ENCODE measurements at regions not wholly inside any gene's neighbourhood (a gene's known extent, or its start where the extent isn't known, plus 50 kb on each side); places are given as distances from the start of the nearest gene placed in this dataset.

GRCh38 chr2:126512026-126512425 is 143.9 kb upstream of the GYPC start:
- H3K27ac ChIP-seq, result no peak overlapping the region
- H3K4me1 ChIP-seq, result no peaks in the 10 kb centered on the region
- no peak for DNase-seq
- H3K27me3 ChIP-seq, result no peaks in the 10 kb centered on the region
- no peak for ATAC-seq (ENCODE audit: low FRiP score in 2 of 2)
- H3K36me3 ChIP-seq, result no peaks in the 10 kb centered on the region
- 90 to 93% methylated on average over 6 of the region's 6 CpGs for WGBS, 2 donors
- H3K4me3 ChIP-seq, result no peak overlapping the region
- TF ChIP-seq POLR2A (IDR thresholded peaks at IDR 0.05) (no peak), POLR2AphosphoS5 (IDR thresholded peaks at IDR 0.05) (no peak), EP300 (IDR thresholded peaks at IDR 0.05) (no peak), CTCF (IDR thresholded peaks at IDR 0.05) (no peak)
- H3K9me3 ChIP-seq, result no peaks in the 10 kb centered on the region

- WGBS, 2 donors, result 90 to 97% methylated on average over 4 of the region's 4 CpGs
- no peaks in the 10 kb centered on the region for H3K4me1 ChIP-seq
- no peak for DNase-seq
- no peak for ATAC-seq (ENCODE audit: low FRiP score in 2 of 2)
- TF ChIP-seq POLR2AphosphoS5 (IDR thresholded peaks at IDR 0.05) (no peak), POLR2A (IDR thresholded peaks at IDR 0.05) (no peak), CTCF (IDR thresholded peaks at IDR 0.05) (no peak), EP300 (IDR thresholded peaks at IDR 0.05) (no peak)
- no peaks in the 10 kb centered on the region for H3K36me3 ChIP-seq
- H3K9me3 ChIP-seq, result no peaks in the 10 kb centered on the region
- H3K4me3 ChIP-seq, result no peak overlapping the region
- no peak overlapping the region for H3K27ac ChIP-seq
- H3K27me3 ChIP-seq, result no peaks in the 10 kb centered on the region
Measured at GRCh38 chr2:126513033-126513432, 142.9 kb upstream of the GYPC start.

- Histone ChIP-seq H3K27me3 (no peaks in the 10 kb centered on the region), H3K27ac (no peak overlapping the region), H3K9me3 (no peaks in the 10 kb centered on the region), H3K36me3 (no peaks in the 10 kb centered on the region), H3K4me3 (no peak overlapping the region), H3K4me1 (no peaks in the 10 kb centered on the region)
- ATAC-seq (ENCODE audit: low FRiP score in 2 of 2) (no peak), DNase-seq (no peak)
- 71 to 82% methylated on average over 2 of the region's 2 CpGs for WGBS, 2 donors
- TF ChIP-seq EP300 (IDR thresholded peaks at IDR 0.05) (no peak), CTCF (IDR thresholded peaks at IDR 0.05) (no peak), POLR2A (IDR thresholded peaks at IDR 0.05) (no peak), POLR2AphosphoS5 (IDR thresholded peaks at IDR 0.05) (no peak)
Measured at GRCh38 chr2:126515471-126515870, 140.5 kb upstream of the GYPC start.

GRCh38 chr2:126518196-126518595 is 137.8 kb upstream of the GYPC start:
- H3K4me1 ChIP-seq, result no peaks in the 10 kb centered on the region
- no peak for ATAC-seq (ENCODE audit: low FRiP score in 2 of 2)
- no peaks in the 10 kb centered on the region for H3K9me3 ChIP-seq
- WGBS, 2 donors, result 75% methylated on average over 2 of the region's 2 CpGs; no CpG with 5 or more reads in 1 of the 2 donors
- no peak overlapping the region for H3K4me3 ChIP-seq
- no peaks in the 10 kb centered on the region for H3K27me3 ChIP-seq
- no peak overlapping the region for H3K27ac ChIP-seq
- TF ChIP-seq POLR2AphosphoS5 (IDR thresholded peaks at IDR 0.05), result no peak
- no peak for TF ChIP-seq EP300 (IDR thresholded peaks at IDR 0.05)
- TF ChIP-seq POLR2A (IDR thresholded peaks at IDR 0.05), result no peak
- TF ChIP-seq CTCF (IDR thresholded peaks at IDR 0.05), result no peak
- H3K36me3 ChIP-seq, result no peaks in the 10 kb centered on the region
- DNase-seq, result no peak

GRCh38 chr2:126527836-126528490 is 128.0 kb upstream of the GYPC start:
- no peaks in the 10 kb centered on the region for H3K36me3 ChIP-seq
- H3K27ac ChIP-seq, result no peak overlapping the region
- TF ChIP-seq POLR2A (IDR thresholded peaks at IDR 0.05) (no peak), POLR2AphosphoS5 (IDR thresholded peaks at IDR 0.05) (no peak), CTCF (IDR thresholded peaks at IDR 0.05) (peak; percentile 32 to 56 (median 36))
- no peaks in the 10 kb centered on the region for H3K27me3 ChIP-seq
- no peaks in the 10 kb centered on the region for H3K4me1 ChIP-seq
- no peak overlapping the region for H3K4me3 ChIP-seq
- DNase-seq (peak in 1 of 2 donors; percentile 54), ATAC-seq (ENCODE audit: low FRiP score in 2 of 2) (peak in 1 of 2 donors; percentile 74)
- no peaks in the 10 kb centered on the region for H3K9me3 ChIP-seq
- WGBS, 2 donors, result 75 to 81% methylated on average over 8 of the region's 8 CpGs
